Neural cell (in vitro differentiated cells): ENCODE measurements at regions not wholly inside any gene's neighbourhood (a gene's known extent, or its start where the extent isn't known, plus 50 kb on each side); places are given as distances from the start of the nearest gene placed in this dataset.

Source experiments
- H2AFZ ChIP-seq: fragments of 200-600, 300-800 bp; sonication (generic), shearing (Covaris generic); 2 replicates; pipeline ENCODE4 v1.6.0; 2014; ENCODE audit warnings: low read depth, mild to moderate bottlenecking, antibody characterized with exemption, low read length, moderate library complexity
- H3F3A ChIP-seq: fragments of 200-600 bp; shearing (Covaris generic); 2 replicates; pipeline ENCODE4 v1.6.1; 2016; ENCODE audit warnings: mild to moderate bottlenecking, moderate library complexity, mixed read lengths, antibody characterized with exemption, low read length; ENCODE audit not compliant: insufficient read depth, poor library complexity, severe bottlenecking
- H3K27ac ChIP-seq: fragments of 200-600, 300-800 bp; sonication (generic), shearing (Covaris generic); 2 replicates; pipeline ENCODE4 v1.5.1; 2014; ENCODE audit warnings: mild to moderate bottlenecking, low read length, moderate library complexity
- H3K27me3 ChIP-seq: fragments of 300-800, 200-600 bp; sonication (generic), shearing (Covaris generic); 2 replicates; pipeline ENCODE4 v1.6.0; 2014; ENCODE audit warnings: mild to moderate bottlenecking, low read depth, low read length, moderate library complexity; ENCODE audit not compliant: insufficient read depth
- H3K36me3 ChIP-seq: fragments of 300-800, 200-600 bp; sonication (generic), shearing (Covaris generic); 2 replicates; pipeline ENCODE4 v1.5.1; 2014; ENCODE audit warnings: mild to moderate bottlenecking, antibody characterized with exemption, low read length, moderate library complexity; ENCODE audit not compliant: insufficient read depth
- H3K4me2 ChIP-seq: fragments of 300-800, 200-600 bp; sonication (generic), shearing (Covaris generic); 2 replicates; pipeline ENCODE4 v1.6.0; 2014; ENCODE audit warnings: mild to moderate bottlenecking, low read length
- H3K4me3 ChIP-seq: fragments of 300-800, 200-600 bp; sonication (generic), shearing (Covaris generic); 2 replicates; pipeline ENCODE4 v1.5.1; 2014; ENCODE audit warnings: mild to moderate bottlenecking, low read length, moderate library complexity
- H3K79me2 ChIP-seq: fragments of 200-600 bp; shearing (Covaris generic); replicated peaks from 2 replicates; pipeline ENCODE4 v1.6.0; 2014; ENCODE audit warnings: mild to moderate bottlenecking, low read length, moderate library complexity; ENCODE audit not compliant: insufficient read depth
- H3K9ac ChIP-seq: fragments of 300-800, 200-600 bp; sonication (generic), shearing (Covaris generic); 2 replicates; pipeline ENCODE4 v1.6.1; 2016; ENCODE audit warnings: mild to moderate bottlenecking, low read length, mixed read lengths
- H3K9me2 ChIP-seq: fragments of 200-600 bp; shearing (Covaris generic); 2 replicates; pipeline ENCODE4 v1.6.1; 2016; ENCODE audit warnings: mild to moderate bottlenecking, low read length, mixed read lengths; ENCODE audit not compliant: insufficient read depth
- H3K9me3 ChIP-seq: fragments of 200-600, 300-800 bp; sonication (generic), shearing (Covaris generic); 2 replicates; pipeline ENCODE4 v1.6.1; 2016; ENCODE audit warnings: mild to moderate bottlenecking, mixed run types, low read length, moderate library complexity, mixed read lengths
- H4K20me1 ChIP-seq: fragments of 200-600 bp; shearing (Covaris generic); 2 replicates; pipeline ENCODE4 v1.6.1; 2016; ENCODE audit warnings: mild to moderate bottlenecking, mixed run types; ENCODE audit not compliant: insufficient read depth
- CTCF ChIP-seq: fragments of 450-650 bp; IDR thresholded peaks from 2 replicates; pipeline ENCODE4 v1.5.1; 2014; ENCODE audit warnings: antibody characterized with exemption, mild to moderate bottlenecking, moderate library complexity; ENCODE audit not compliant: poor library complexity, severe bottlenecking
- EP300 ChIP-seq: fragments of 450-650 bp; conservative IDR thresholded peaks from 2 replicates; pipeline ENCODE4 v1.6.1; 2014; ENCODE audit warnings: antibody characterized with exemption, mild to moderate bottlenecking, moderate library complexity; ENCODE audit not compliant: poor library complexity, severe bottlenecking
- EZH2 ChIP-seq: fragments of 200-600, 300-800 bp; shearing (Covaris generic), sonication (generic); IDR thresholded peaks from 2 replicates; pipeline ENCODE4 v1.6.1; 2014; ENCODE audit warnings: antibody characterized with exemption, low read length, borderline replicate concordance, mild to moderate bottlenecking; ENCODE audit not compliant: insufficient read depth, poor library complexity, severe bottlenecking
- MXI1 ChIP-seq: fragments of 450-650 bp; conservative IDR thresholded peaks from 2 replicates; pipeline ENCODE4 v1.6.1; 2014; ENCODE audit warnings: antibody characterized with exemption, mild to moderate bottlenecking; ENCODE audit not compliant: poor library complexity, severe bottlenecking
- POLR2AphosphoS5 ChIP-seq: IDR thresholded peaks from 2 replicates; pipeline ENCODE4 v1.6.1; 2012
- RAD21 ChIP-seq: fragments of 450-650 bp; conservative IDR thresholded peaks from 2 replicates; pipeline ENCODE4 v1.6.1; 2014; ENCODE audit warnings: antibody characterized with exemption, mild to moderate bottlenecking, moderate library complexity
- REST ChIP-seq: IDR thresholded peaks from 2 replicates; pipeline ENCODE4 v1.6.1; 2012; ENCODE audit warnings: borderline replicate concordance
- SMC3 ChIP-seq: fragments of 450-650 bp; conservative IDR thresholded peaks from 2 replicates; pipeline ENCODE4 v1.6.1; 2014; ENCODE audit warnings: antibody characterized with exemption, mild to moderate bottlenecking, moderate library complexity; ENCODE audit not compliant: poor library complexity
- TAF1 ChIP-seq: IDR thresholded peaks from 2 replicates; pipeline ENCODE4 v1.6.1; 2012; ENCODE audit warnings: low read depth

- no peaks in the 10 kb centered on the region for H4K20me1 ChIP-seq
- H3K4me2 ChIP-seq: no peak overlapping the region
- H2AFZ ChIP-seq: no peak overlapping the region
- H3K27me3 ChIP-seq: no peaks in the 10 kb centered on the region
- H3K27ac ChIP-seq: no peak overlapping the region
- no peaks in the 10 kb centered on the region for H3K79me2 ChIP-seq
- no peak for TF ChIP-seq CTCF
- no peak for TF ChIP-seq EZH2
- no peak for TF ChIP-seq REST
- no peak for TF ChIP-seq EP300
- no peak for TF ChIP-seq POLR2AphosphoS5
- no peak for TF ChIP-seq TAF1
- TF ChIP-seq SMC3: no peak
- TF ChIP-seq MXI1: no peak
- TF ChIP-seq RAD21: no peak
- H3K9ac ChIP-seq: no peak overlapping the region
- no peaks in the 10 kb centered on the region for H3K36me3 ChIP-seq
- H3K9me3 ChIP-seq: no peaks in the 10 kb centered on the region
- no peak overlapping the region for H3K4me3 ChIP-seq
- no peaks in the 10 kb centered on the region for H3K9me2 ChIP-seq
- H3F3A ChIP-seq: no peaks in the 10 kb centered on the region
These were observed 70.6 kb upstream of the OTOS start for GRCh38 chr2:240211096-240211495.

- H3K4me2 ChIP-seq: no peak overlapping the region
- H4K20me1 ChIP-seq: no peaks in the 10 kb centered on the region
- H3K9ac ChIP-seq: no peak overlapping the region
- H3K4me3 ChIP-seq: no peak overlapping the region
- TF ChIP-seq EZH2 (no peak), POLR2AphosphoS5 (no peak), TAF1 (no peak), RAD21 (no peak)
- H3K27me3 ChIP-seq: no peaks in the 10 kb centered on the region
- no peaks in the 10 kb centered on the region for H3K9me2 ChIP-seq
- H3K79me2 ChIP-seq: no peaks in the 10 kb centered on the region
- no peaks in the 10 kb centered on the region for H3K9me3 ChIP-seq
- H2AFZ ChIP-seq: no peak overlapping the region
- no peaks in the 10 kb centered on the region for H3F3A ChIP-seq
- no peaks in the 10 kb centered on the region for H3K36me3 ChIP-seq
- H3K27ac ChIP-seq: no peak overlapping the region
These were observed 71.4 kb upstream of the OTOS start for GRCh38 chr2:240211598-240212424.
